H9 (cell line): ENCODE measurements at regions not wholly inside any gene's neighbourhood (a gene's known extent, or its start where the extent isn't known, plus 50 kb on each side); places are given as distances from the start of the nearest gene placed in this dataset.

ENCODE experiments used
- DNase-seq: peaks from one replicate; pipeline ENCODE4 v3.0.0-alpha.2; 2017
- H2AFZ ChIP-seq: one replicate; pipeline ENCODE4 v1.6.1; 2013; ENCODE audit warnings: mild to moderate bottlenecking, low read length, control low read depth, moderate library complexity
- H2AK5ac ChIP-seq: 2 replicates; pipeline ENCODE4 v1.6.1; 2013; ENCODE audit warnings: low read length, control low read depth, mixed read lengths; ENCODE audit not compliant: insufficient read length
- H2BK120ac ChIP-seq: one replicate; pipeline ENCODE4 v1.6.1; 2013; ENCODE audit warnings: low read depth, mild to moderate bottlenecking, low read length, control low read depth, inconsistent platforms; ENCODE audit not compliant: poor library complexity, severe bottlenecking
- H2BK12ac ChIP-seq: 2 replicates; pipeline ENCODE4 v1.6.1; 2013; ENCODE audit warnings: low read length, control low read depth, mixed read lengths, low read depth; ENCODE audit not compliant: insufficient read length
- H2BK15ac ChIP-seq: 2 replicates; pipeline ENCODE4 v1.6.1; 2013; ENCODE audit warnings: low read depth, low read length, control low read depth
- H2BK20ac ChIP-seq: one replicate; pipeline ENCODE4 v1.6.1; 2013; ENCODE audit warnings: low read depth, mild to moderate bottlenecking, low read length, control low read depth, inconsistent platforms; ENCODE audit not compliant: poor library complexity, severe bottlenecking
- H2BK5ac ChIP-seq: 2 replicates; pipeline ENCODE4 v1.6.1; 2013; ENCODE audit warnings: low read length, control low read depth, mixed read lengths; ENCODE audit not compliant: insufficient read length
- H3K14ac ChIP-seq: 2 replicates; pipeline ENCODE4 v1.6.1; 2013; ENCODE audit warnings: low read length, control low read depth; ENCODE audit not compliant: insufficient read depth
- H3K18ac ChIP-seq: 2 replicates; pipeline ENCODE4 v1.6.1; 2013; ENCODE audit warnings: low read depth, mild to moderate bottlenecking, mixed read lengths, low read length, control low read depth; ENCODE audit not compliant: insufficient read length
- H3K23ac ChIP-seq: 2 replicates; pipeline ENCODE4 v1.6.1; 2013; ENCODE audit warnings: low read length, control low read depth, mixed read lengths, low read depth; ENCODE audit not compliant: insufficient read length
- H3K23me2 ChIP-seq: 2 replicates; pipeline ENCODE4 v1.6.1; 2013; ENCODE audit warnings: low read depth, mild to moderate bottlenecking, mixed read lengths, low read length, control low read depth; ENCODE audit not compliant: insufficient read length, poor library complexity, severe bottlenecking
- H3K27ac ChIP-seq: 2 replicates; pipeline ENCODE4 v1.5.1; 2013; ENCODE audit warnings: low read length, control low read depth, mixed read lengths, low read depth; ENCODE audit not compliant: insufficient read length
- H3K27me3 ChIP-seq: 2 replicates; pipeline ENCODE4 v1.6.1; 2013; ENCODE audit warnings: low read length, control low read depth, inconsistent platforms; ENCODE audit not compliant: insufficient read depth
- H3K4ac ChIP-seq: 2 replicates; pipeline ENCODE4 v1.6.1; 2013; ENCODE audit warnings: low read depth, mild to moderate bottlenecking, control low read depth, inconsistent platforms, low read length, moderate library complexity
- H3K4me1 ChIP-seq: 2 replicates; pipeline ENCODE4 v1.6.1; 2013; ENCODE audit warnings: low read length, control low read depth, inconsistent platforms; ENCODE audit not compliant: insufficient read depth
- H3K4me2 ChIP-seq: 2 replicates; pipeline ENCODE4 v1.6.1; 2013; ENCODE audit warnings: low read length, control low read depth, mixed read lengths; ENCODE audit not compliant: insufficient read length, insufficient read depth
- H3K56ac ChIP-seq: 2 replicates; pipeline ENCODE4 v1.6.1; 2013; ENCODE audit warnings: low read depth, mild to moderate bottlenecking, mixed read lengths, low read length, control low read depth; ENCODE audit not compliant: insufficient read length
- H3K79me1 ChIP-seq: 2 replicates; pipeline ENCODE4 v1.6.1; 2013; ENCODE audit warnings: low read depth, mild to moderate bottlenecking, moderate library complexity, low read length, control low read depth, inconsistent platforms; ENCODE audit not compliant: insufficient read depth, poor library complexity, severe bottlenecking
- H3K79me2 ChIP-seq: 2 replicates; pipeline ENCODE4 v1.6.1; 2013; ENCODE audit warnings: low read length, control low read depth, inconsistent platforms; ENCODE audit not compliant: insufficient read depth
- H3K9ac ChIP-seq: 2 replicates; pipeline ENCODE4 v1.6.1; 2013; ENCODE audit warnings: low read length, control low read depth, mixed read lengths; ENCODE audit not compliant: insufficient read length; ENCODE audit errors: extremely low read depth
- H3K9me3 ChIP-seq: one replicate; pipeline ENCODE4 v1.6.1; 2013; ENCODE audit warnings: low read depth, low read length, inconsistent platforms; ENCODE audit not compliant: control insufficient read depth
- H3T11ph ChIP-seq: one replicate; pipeline ENCODE4 v1.6.1; 2013; ENCODE audit warnings: mild to moderate bottlenecking, low read length, control low read depth, inconsistent platforms
- H4K20me1 ChIP-seq: one replicate; pipeline ENCODE4 v1.6.1; 2013; ENCODE audit not compliant: control insufficient read depth, insufficient read length, insufficient read depth
- H4K5ac ChIP-seq: 2 replicates; pipeline ENCODE4 v1.6.1; 2013; ENCODE audit warnings: low read depth, mild to moderate bottlenecking, mixed read lengths, low read length, control low read depth; ENCODE audit not compliant: insufficient read length
- H4K8ac ChIP-seq: replicated peaks from 2 replicates; pipeline ENCODE4 v1.6.1; 2013; ENCODE audit warnings: low read length, control low read depth, mixed read lengths, low read depth; ENCODE audit not compliant: insufficient read length
- H4K91ac ChIP-seq: 2 replicates; pipeline ENCODE4 v1.6.1; 2013; ENCODE audit warnings: low read depth, mild to moderate bottlenecking, moderate library complexity, mixed read lengths, low read length, control low read depth; ENCODE audit not compliant: insufficient read length
- H3K27ac Mint-ChIP-seq, 3 experiments: 2 replicates in 2 of 3; 3 replicates in 1 of 3; pipeline ENCODE4 v1.8.0; 2020 to 2021; ENCODE audit warnings: mixed read lengths in 3 of 3, mild to moderate bottlenecking in 1 of 3, moderate library complexity in 1 of 3
- H3K27me3 Mint-ChIP-seq: 2 replicates; pipeline ENCODE4 v1.8.0; 2021; ENCODE audit warnings: low read depth, mild to moderate bottlenecking, moderate library complexity, mixed read lengths
- H3K36me3 Mint-ChIP-seq, 3 experiments: 2 replicates in 2 of 3; 3 replicates in 1 of 3; pipeline ENCODE4 v1.8.0; 2020 to 2021; ENCODE audit warnings: low read depth in 3 of 3, mixed read lengths in 3 of 3; ENCODE audit not compliant: insufficient read depth in 1 of 3
- H3K4me1 Mint-ChIP-seq, 2 experiments: 2 replicates each; pipeline ENCODE4 v1.8.0; 2020; ENCODE audit warnings: mixed read lengths in 2 of 2
- H3K4me3 Mint-ChIP-seq, 2 experiments: 2 replicates in 1 of 2; 3 replicates in 1 of 2; pipeline ENCODE4 v1.8.0; 2020 to 2021; ENCODE audit warnings: mild to moderate bottlenecking in 2 of 2, mixed read lengths in 2 of 2, moderate library complexity in 1 of 2
- H3K9me3 Mint-ChIP-seq, 2 experiments: 2 replicates in 1 of 2; 3 replicates in 1 of 2; pipeline ENCODE4 v1.8.0; 2020; ENCODE audit warnings: mild to moderate bottlenecking in 2 of 2, mixed read lengths in 2 of 2, moderate library complexity in 1 of 2
- WGBS: extraction: QIAGEN DNeasy Blood & Tissue Kit; methylation state at CpG from one replicate; pipeline ENCODE4 v1.1.7; 2013; ENCODE audit warnings: missing lambda C conversion rate, low lambda C conversion rate, mixed read lengths; ENCODE audit not compliant: insufficient read length; ENCODE audit errors: extremely low coverage; 5-methylcytosine and 5-hydroxymethylcytosine counted together
- TF ChIP-seq, protein P1 (sequence below): fragments of 200-600 bp; sonication (generic); conservative IDR thresholded peaks from 3 replicates; pipeline ENCODE4 v1.8.0; 2021; ENCODE audit warnings: antibody characterized with exemption, mild to moderate bottlenecking

DNA sequence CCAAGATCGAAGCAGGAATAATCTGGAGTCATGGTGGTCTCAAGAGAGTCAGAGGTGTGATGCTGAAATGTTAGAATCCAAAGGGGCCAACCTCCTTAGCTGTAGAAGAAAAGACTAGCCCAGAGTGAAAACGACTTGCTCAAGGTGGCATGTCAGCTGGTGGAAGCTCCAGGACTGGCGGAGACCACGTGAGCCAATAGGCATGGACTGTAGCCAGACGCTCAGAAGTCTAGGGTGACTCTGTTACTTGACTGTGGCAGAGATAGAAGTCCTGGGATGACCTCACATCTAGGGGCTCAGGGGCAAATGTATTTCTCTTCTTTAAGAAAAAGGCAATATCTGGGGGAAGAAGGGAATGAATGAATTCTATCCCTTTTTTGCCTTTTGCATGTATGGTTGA lies 267.4 kb downstream of the ATG4C start:
- Histone ChIP-seq H4K5ac (no peak overlapping the region), H4K91ac (no peak overlapping the region), H3K23me2 (no peaks in the 10 kb centered on the region), H2BK120ac (no peak overlapping the region), H2AK5ac (no peak overlapping the region), H2AFZ (no peak overlapping the region), H3K23ac (no peak overlapping the region), H3K27me3 (no peaks in the 10 kb centered on the region), H2BK5ac (no peak overlapping the region), H3K56ac (no peak overlapping the region), H3T11ph (no peak overlapping the region), H4K20me1 (no peaks in the 10 kb centered on the region), H3K79me2 (no peaks in the 10 kb centered on the region), H3K4ac (no peak overlapping the region), H3K9ac (no peak overlapping the region), H3K9me3 (no peaks in the 10 kb centered on the region), H3K14ac (no peak overlapping the region), H3K27ac (no peak overlapping the region), H2BK20ac (no peak overlapping the region), H3K79me1 (no peaks in the 10 kb centered on the region), H3K4me2 (no peak overlapping the region), H2BK15ac (no peak overlapping the region), H2BK12ac (no peak overlapping the region), H3K18ac (no peak overlapping the region), H3K4me1 (no peaks in the 10 kb centered on the region), H4K8ac (no peak overlapping the region)
- WGBS = no CpG with 5 or more reads among the region's 5 CpGs
- TF ChIP-seq, protein P1, sequence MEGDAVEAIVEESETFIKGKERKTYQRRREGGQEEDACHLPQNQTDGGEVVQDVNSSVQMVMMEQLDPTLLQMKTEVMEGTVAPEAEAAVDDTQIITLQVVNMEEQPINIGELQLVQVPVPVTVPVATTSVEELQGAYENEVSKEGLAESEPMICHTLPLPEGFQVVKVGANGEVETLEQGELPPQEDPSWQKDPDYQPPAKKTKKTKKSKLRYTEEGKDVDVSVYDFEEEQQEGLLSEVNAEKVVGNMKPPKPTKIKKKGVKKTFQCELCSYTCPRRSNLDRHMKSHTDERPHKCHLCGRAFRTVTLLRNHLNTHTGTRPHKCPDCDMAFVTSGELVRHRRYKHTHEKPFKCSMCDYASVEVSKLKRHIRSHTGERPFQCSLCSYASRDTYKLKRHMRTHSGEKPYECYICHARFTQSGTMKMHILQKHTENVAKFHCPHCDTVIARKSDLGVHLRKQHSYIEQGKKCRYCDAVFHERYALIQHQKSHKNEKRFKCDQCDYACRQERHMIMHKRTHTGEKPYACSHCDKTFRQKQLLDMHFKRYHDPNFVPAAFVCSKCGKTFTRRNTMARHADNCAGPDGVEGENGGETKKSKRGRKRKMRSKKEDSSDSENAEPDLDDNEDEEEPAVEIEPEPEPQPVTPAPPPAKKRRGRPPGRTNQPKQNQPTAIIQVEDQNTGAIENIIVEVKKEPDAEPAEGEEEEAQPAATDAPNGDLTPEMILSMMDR = no peak
- no peaks in the 10 kb centered on the region for H3K27me3 Mint-ChIP-seq
- no peak overlapping the region for H3K4me3 Mint-ChIP-seq
- no peaks in the 10 kb centered on the region for H3K36me3 Mint-ChIP-seq
- H3K27ac Mint-ChIP-seq = no peak overlapping the region
- peaks cover 6 to 8% of the 10 kb centered on the region in 2 experiments for H3K4me1 Mint-ChIP-seq
- no peaks in the 10 kb centered on the region for H3K9me3 Mint-ChIP-seq
- DNase-seq = no peak
